BJ (cell line): ENCODE measurements at regions not wholly inside any gene's neighbourhood (a gene's known extent, or its start where the extent isn't known, plus 50 kb on each side); places are given as distances from the start of the nearest gene placed in this dataset.

Source experiments
- CTCF ChIA-PET: fragments of 350-600 bp; formaldehyde crosslinking; extraction: SDS; loops from one replicate; lab custom pipeline; 2021; ENCODE audit warnings: antibody characterized with exemption, inconsistent platforms; lab: Yijun Ruan, JAX
- POLR2A ChIA-PET: fragments of 300-600 bp; sonication (Branson Sonifier 250); formaldehyde crosslinking; extraction: SDS; loops from one replicate; lab custom pipeline; 2021; ENCODE audit warnings: antibody characterized with exemption; lab: Charles Lee
- DNase-seq: peaks from one replicate; pipeline ENCODE4 v3.0.0-alpha.2; 2011; ENCODE audit warnings: low read depth
- H3K27me3 ChIP-seq: 2 replicates; pipeline ENCODE4 v1.6.0; 2011; ENCODE audit warnings: low read length; ENCODE audit not compliant: control insufficient read depth, insufficient read depth
- H3K36me3 ChIP-seq: 2 replicates; pipeline ENCODE4 v1.5.1; 2011; ENCODE audit warnings: low read length; ENCODE audit not compliant: control insufficient read depth, insufficient read depth
- H3K4me3 ChIP-seq: 2 replicates; pipeline ENCODE4 v1.5.1; 2011; ENCODE audit warnings: low read depth, mild to moderate bottlenecking, control low read depth, low read length
- CTCF ChIP-seq: IDR thresholded peaks from 2 replicates; pipeline ENCODE4 v1.5.1; 2011; ENCODE audit warnings: low read depth, mild to moderate bottlenecking, control low read depth, inconsistent platforms, low read length, moderate library complexity; ENCODE audit not compliant: insufficient read depth

DNA sequence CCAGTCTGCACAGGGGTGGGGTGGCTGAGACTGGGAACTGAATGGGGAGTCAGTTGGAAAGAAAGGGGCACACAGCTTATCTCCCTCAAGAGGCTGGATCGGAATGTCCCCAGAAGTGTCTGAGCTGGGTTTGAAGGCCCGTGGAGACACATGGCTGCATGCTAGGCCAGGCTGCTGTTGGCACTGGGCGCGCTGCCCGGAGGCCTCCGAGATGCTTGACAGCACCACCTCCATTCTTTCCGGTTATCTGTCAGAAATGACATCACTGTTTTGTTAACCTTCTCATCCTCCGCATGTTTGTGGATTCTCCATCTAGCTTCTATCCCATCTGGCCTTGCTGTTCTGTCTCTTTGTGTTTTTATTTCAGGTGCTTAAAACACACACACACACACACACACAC is 85.5 kb downstream of the APIP start:
- Histone ChIP-seq H3K27me3 (no peaks in the 10 kb centered on the region; the same call in 1 of the 2 replicates), H3K36me3 (no peaks in the 10 kb centered on the region), H3K4me3 (no peak overlapping the region)
- ChIA-PET CTCF (interaction anchor here (1.4 kb wide), 1 partner anchor 10 kb away, joined by 3 read pairs; no protein-coding TSS in a partner anchor), POLR2A (no interaction called here)
- TF ChIP-seq CTCF: no peak
- DNase-seq: no peak

DNA sequence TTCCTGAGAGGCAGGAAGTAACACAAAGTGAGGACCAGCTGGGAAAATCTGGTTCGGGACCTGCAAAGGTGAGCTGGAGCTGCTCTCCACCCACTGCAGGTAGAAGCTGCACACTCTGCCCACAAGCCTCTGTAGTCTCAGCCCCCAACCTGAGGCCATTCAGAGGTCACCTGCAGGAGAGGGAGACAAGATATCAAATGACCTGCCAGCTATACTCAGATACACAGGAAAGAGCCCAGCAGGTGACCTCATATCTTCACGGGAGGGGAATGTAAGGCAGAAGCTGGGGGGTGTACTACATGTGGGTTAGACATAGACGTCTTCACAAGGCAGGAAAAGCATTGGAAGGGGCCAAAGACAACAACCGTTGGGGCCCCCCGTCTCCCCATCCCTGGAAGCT is 86.1 kb downstream of the APIP start:
- no peaks in the 10 kb centered on the region; the same call in 1 of the 2 replicates for H3K27me3 ChIP-seq
- no peak overlapping the region for H3K4me3 ChIP-seq
- DNase-seq: no peak
- H3K36me3 ChIP-seq: no peaks in the 10 kb centered on the region
- CTCF ChIA-PET: interaction anchor here (1.4 kb wide), 1 partner anchor 11 kb away, joined by 3 read pairs; no protein-coding TSS in a partner anchor
- POLR2A ChIA-PET: no interaction called here
- no peak for TF ChIP-seq CTCF

DNA sequence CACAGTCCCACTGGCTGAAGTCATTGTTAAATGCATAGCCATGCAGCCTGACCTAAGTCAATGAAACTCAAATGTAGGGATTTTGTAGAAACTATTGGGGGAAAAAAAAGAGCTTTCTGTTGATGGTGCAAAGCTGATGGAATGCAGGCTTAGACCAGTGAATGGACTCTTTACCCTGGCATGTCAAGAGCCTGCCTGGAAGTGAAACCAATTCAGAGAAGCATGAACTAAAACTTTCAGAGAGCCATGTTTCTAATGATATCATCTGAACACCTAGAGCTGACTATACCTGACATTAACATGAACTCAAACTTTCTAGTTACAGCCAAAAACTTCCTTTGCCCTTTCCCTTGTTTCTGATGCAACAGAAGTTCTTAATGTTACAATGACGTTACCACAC is 89.0 kb downstream of the APIP start:
- ChIA-PET CTCF (interaction anchor here (0.7 kb wide), 1 partner anchor 67 kb away, joined by 3 read pairs; no protein-coding TSS in a partner anchor), POLR2A (no interaction called here)
- Histone ChIP-seq H3K36me3 (no peaks in the 10 kb centered on the region), H3K27me3 (peaks cover 1% of the 10 kb centered on the region; the same call in 1 of the 2 replicates), H3K4me3 (no peak overlapping the region)
- no peak for DNase-seq
- TF ChIP-seq CTCF: no peak

DNA sequence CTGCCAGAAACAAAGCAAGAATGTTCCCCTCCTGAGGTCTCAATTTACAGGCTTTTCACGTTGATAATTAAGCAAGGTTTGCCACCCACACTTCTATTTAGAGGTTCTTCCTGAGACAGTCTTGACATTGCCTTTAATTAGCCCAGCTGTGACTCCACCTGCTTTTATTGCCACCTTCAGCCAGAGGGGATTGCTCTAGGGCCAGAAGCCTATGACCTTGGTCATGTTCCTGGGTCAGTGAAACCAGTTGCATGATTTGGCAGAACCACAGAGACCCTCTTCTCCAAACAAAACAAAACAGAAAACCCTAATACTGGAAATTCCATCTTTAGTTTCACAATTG is 89.8 kb downstream of the APIP start:
- TF ChIP-seq CTCF: no peak
- no peak for DNase-seq
- POLR2A ChIA-PET: no interaction called here
- no peak overlapping the region for H3K4me3 ChIP-seq
- H3K36me3 ChIP-seq: no peaks in the 10 kb centered on the region
- 0 out of 2 replicates have a peak, but pooled peaks cover 1% of the 10 kb centered on the region for H3K27me3 ChIP-seq
- CTCF ChIA-PET: interaction anchor here (0.7 kb wide), 1 partner anchor 66 kb away, joined by 3 read pairs; no protein-coding TSS in a partner anchor

- DNase-seq: no peak
- POLR2A ChIA-PET: no interaction called here
- CTCF ChIA-PET: no interaction called here
- Histone ChIP-seq H3K4me3 (no peak overlapping the region), H3K36me3 (no peaks in the 10 kb centered on the region), H3K27me3 (0 out of 2 replicates have a peak, but pooled peaks cover 1% of the 10 kb centered on the region)
- TF ChIP-seq CTCF: no peak
These were observed 90.4 kb downstream of the APIP start for GRCh38 chr11:34825670-34826383.
